ENCODE measurements at regions not wholly inside any gene's neighbourhood (a gene's known extent, or its start where the extent isn't known, plus 50 kb on each side); places are given as distances from the start of the nearest gene placed in this dataset.

GRCh38 chr11:134687548-134687947, 275.5 kb upstream of the B3GAT1 start:
- intact Hi-C loops (cut with DNase I; ENCODE audit: low total_unique reads): no loop called here
- in situ Hi-C loops (cut with MboI; ENCODE audit: low sequenced_read_pairs in 4 of 4): no loop called here
- H3K4me3 ChIP-seq: no peak overlapping the region
- H3K9me3 ChIP-seq: no peaks in the 10 kb centered on the region
- TF ChIP-seq, protein P1, sequence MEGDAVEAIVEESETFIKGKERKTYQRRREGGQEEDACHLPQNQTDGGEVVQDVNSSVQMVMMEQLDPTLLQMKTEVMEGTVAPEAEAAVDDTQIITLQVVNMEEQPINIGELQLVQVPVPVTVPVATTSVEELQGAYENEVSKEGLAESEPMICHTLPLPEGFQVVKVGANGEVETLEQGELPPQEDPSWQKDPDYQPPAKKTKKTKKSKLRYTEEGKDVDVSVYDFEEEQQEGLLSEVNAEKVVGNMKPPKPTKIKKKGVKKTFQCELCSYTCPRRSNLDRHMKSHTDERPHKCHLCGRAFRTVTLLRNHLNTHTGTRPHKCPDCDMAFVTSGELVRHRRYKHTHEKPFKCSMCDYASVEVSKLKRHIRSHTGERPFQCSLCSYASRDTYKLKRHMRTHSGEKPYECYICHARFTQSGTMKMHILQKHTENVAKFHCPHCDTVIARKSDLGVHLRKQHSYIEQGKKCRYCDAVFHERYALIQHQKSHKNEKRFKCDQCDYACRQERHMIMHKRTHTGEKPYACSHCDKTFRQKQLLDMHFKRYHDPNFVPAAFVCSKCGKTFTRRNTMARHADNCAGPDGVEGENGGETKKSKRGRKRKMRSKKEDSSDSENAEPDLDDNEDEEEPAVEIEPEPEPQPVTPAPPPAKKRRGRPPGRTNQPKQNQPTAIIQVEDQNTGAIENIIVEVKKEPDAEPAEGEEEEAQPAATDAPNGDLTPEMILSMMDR (IDR thresholded peaks at IDR 0.05 in 4 of 5, conservative IDR thresholded peaks at IDR 0.05 in 1 of 5): no peak
- no peak for TF ChIP-seq POLR2A (IDR thresholded peaks at IDR 0.05)
- H3K36me3 ChIP-seq: no peaks in the 10 kb centered on the region
- ATAC-seq (no peak), DNase-seq (no peak)
- no peaks in the 10 kb centered on the region for H3K4me1 ChIP-seq
- H3K27me3 ChIP-seq: peaks cover 0 to 11% (median 0%) of the 10 kb centered on the region in 3 donors
- no peak overlapping the region for H3K27ac ChIP-seq

DNA sequence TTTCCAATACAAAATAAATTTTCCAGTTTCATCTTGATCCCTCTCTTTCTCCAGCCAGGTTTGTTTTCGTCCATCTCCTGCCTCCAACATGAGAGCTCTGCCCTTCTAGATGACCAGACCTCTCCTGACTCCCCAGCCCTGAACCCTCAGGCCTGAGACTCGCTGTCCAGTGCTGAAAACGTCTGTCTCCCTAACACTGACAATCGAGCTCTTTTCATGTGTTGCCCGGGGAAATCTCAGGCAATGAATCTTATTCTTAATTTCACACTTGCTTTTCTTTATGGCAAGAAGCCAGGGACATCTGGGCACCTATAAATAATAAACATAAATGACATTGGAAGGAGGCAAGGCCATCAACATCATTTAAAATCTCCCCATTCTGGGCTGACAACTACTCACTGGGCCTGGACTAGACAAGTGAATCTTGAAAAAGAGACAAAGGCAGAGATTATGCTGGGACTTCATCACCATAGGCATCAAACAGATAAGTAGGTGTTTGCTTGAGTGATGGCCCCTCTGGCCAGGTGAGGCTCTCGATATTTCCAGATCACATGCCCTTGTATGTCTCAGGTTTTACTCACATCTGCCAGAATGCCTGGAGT, 274.5 kb upstream of the B3GAT1 start:
- no peaks in the 10 kb centered on the region for H3K9me3 ChIP-seq
- TF ChIP-seq, protein P1 (IDR thresholded peaks at IDR 0.05 in 4 of 5, conservative IDR thresholded peaks at IDR 0.05 in 1 of 5): no peak
- no peak for TF ChIP-seq POLR2A (IDR thresholded peaks at IDR 0.05)
- no peak overlapping the region for H3K27ac ChIP-seq
- H3K4me1 ChIP-seq: no peaks in the 10 kb centered on the region
- H3K4me3 ChIP-seq: no peak overlapping the region
- H3K36me3 ChIP-seq: no peaks in the 10 kb centered on the region
- ATAC-seq (no peak), DNase-seq (no peak)
- H3K27me3 ChIP-seq: peaks cover 0 to 11% (median 0%) of the 10 kb centered on the region in 3 donors
- in situ Hi-C loops (cut with MboI; ENCODE audit: low sequenced_read_pairs in 4 of 4): no loop called here
- intact Hi-C loops (cut with DNase I; ENCODE audit: low total_unique reads): no loop called here

DNA sequence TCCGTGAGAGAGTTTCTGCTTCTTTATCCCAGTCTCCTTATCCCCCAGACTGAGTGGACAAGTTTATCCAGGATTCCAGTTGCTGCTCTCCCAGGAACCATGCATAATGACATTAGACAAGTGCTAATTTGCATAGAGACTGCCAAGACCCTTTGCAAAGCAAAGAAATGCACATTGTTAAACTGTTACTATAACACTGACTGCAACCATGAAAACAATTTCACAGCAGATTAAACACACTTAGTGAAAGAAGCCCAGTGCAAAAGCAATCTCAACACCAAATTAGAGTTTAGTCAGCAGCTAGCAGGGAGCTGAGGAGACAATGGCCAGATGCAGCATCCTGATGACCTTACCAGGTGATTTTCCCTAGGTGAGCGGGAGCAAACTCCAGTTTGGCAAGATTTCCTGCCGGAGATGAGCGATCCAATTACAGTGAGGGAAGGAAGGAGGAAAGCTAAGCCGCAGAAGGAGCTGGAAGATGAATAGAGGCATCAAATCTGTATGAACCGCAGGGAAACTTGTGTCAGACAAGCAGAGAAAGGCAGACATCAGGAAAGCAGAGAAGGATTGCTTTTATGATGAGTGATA, 273.8 kb upstream of the B3GAT1 start:
- intact Hi-C loops (cut with DNase I; ENCODE audit: low total_unique reads) (no loop called here), in situ Hi-C loops (cut with MboI; ENCODE audit: low sequenced_read_pairs in 4 of 4) (no loop called here)
- H3K9me3 ChIP-seq: no peaks in the 10 kb centered on the region
- no peak for TF ChIP-seq POLR2A (IDR thresholded peaks at IDR 0.05)
- TF ChIP-seq, protein P1 (IDR thresholded peaks at IDR 0.05 in 4 of 5, conservative IDR thresholded peaks at IDR 0.05 in 1 of 5): no peak
- H3K4me3 ChIP-seq: no peak overlapping the region
- H3K4me1 ChIP-seq: no peaks in the 10 kb centered on the region
- no peak overlapping the region for H3K27ac ChIP-seq
- DNase-seq: no peak
- peaks cover 0 to 11% (median 0%) of the 10 kb centered on the region in 3 donors for H3K27me3 ChIP-seq
- no peaks in the 10 kb centered on the region for H3K36me3 ChIP-seq
- ATAC-seq: no peak

DNA sequence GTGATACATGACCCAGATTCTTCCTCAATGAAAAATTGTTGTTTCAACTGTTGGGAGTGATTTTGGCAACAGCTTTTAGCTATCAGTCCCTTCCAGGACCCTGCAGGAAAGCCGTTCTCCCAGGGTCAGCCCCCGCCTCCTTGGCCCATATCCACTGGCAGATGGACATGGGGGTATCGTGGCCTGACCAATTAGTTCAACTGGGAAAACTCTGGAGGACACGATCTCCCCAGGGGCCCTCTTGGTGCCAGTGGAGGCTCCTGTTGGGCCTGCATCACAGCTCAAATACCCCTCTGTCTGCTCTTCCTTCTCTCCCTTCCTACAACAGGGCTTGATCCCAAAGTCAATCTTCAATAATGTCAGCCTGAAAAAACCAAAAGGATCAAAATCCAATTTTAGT, 272.5 kb upstream of the B3GAT1 start:
- intact Hi-C loops (cut with DNase I; ENCODE audit: low total_unique reads): no loop called here
- H3K36me3 ChIP-seq: no peaks in the 10 kb centered on the region
- no peaks in the 10 kb centered on the region for H3K4me1 ChIP-seq
- no peak for TF ChIP-seq POLR2A (IDR thresholded peaks at IDR 0.05)
- TF ChIP-seq, protein P1 (IDR thresholded peaks at IDR 0.05 in 4 of 5, conservative IDR thresholded peaks at IDR 0.05 in 1 of 5): no peak
- H3K9me3 ChIP-seq: no peaks in the 10 kb centered on the region
- no peak for DNase-seq
- H3K27ac ChIP-seq: no peak overlapping the region
- H3K27me3 ChIP-seq: peaks cover 0 to 11% (median 0%) of the 10 kb centered on the region in 3 donors
- no peak for ATAC-seq
- no peak overlapping the region for H3K4me3 ChIP-seq
- in situ Hi-C loops (cut with MboI; ENCODE audit: low sequenced_read_pairs in 4 of 4): no loop called here
